Mammary epithelial cell (primary cell): ENCODE measurements at regions not wholly inside any gene's neighbourhood (a gene's known extent, or its start where the extent isn't known, plus 50 kb on each side); places are given as distances from the start of the nearest gene placed in this dataset.

Experiments used
- EZH2 ChIP-seq: IDR thresholded peaks from 2 replicates; pipeline ENCODE4 v1.6.1; 2012; ENCODE audit warnings: low read length, inconsistent platforms, borderline replicate concordance
- TF ChIP-seq, protein P1 (sequence below), 2 donors: IDR thresholded peaks in 1 of 2; conservative IDR thresholded peaks in 1 of 2; 2 replicates each; pipeline ENCODE4 v1.5.1; 2011 to 2012; ENCODE audit warnings: inconsistent platforms in 2 of 2, low read length in 2 of 2, mild to moderate bottlenecking in 2 of 2, control low read depth in 1 of 2, low read depth in 1 of 2; ENCODE audit not compliant: insufficient read depth in 1 of 2; ENCODE audit errors: extremely low read depth in 1 of 2

- TF ChIP-seq, protein P1, sequence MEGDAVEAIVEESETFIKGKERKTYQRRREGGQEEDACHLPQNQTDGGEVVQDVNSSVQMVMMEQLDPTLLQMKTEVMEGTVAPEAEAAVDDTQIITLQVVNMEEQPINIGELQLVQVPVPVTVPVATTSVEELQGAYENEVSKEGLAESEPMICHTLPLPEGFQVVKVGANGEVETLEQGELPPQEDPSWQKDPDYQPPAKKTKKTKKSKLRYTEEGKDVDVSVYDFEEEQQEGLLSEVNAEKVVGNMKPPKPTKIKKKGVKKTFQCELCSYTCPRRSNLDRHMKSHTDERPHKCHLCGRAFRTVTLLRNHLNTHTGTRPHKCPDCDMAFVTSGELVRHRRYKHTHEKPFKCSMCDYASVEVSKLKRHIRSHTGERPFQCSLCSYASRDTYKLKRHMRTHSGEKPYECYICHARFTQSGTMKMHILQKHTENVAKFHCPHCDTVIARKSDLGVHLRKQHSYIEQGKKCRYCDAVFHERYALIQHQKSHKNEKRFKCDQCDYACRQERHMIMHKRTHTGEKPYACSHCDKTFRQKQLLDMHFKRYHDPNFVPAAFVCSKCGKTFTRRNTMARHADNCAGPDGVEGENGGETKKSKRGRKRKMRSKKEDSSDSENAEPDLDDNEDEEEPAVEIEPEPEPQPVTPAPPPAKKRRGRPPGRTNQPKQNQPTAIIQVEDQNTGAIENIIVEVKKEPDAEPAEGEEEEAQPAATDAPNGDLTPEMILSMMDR (conservative IDR thresholded peaks at IDR 0.05 in 1 of 2, IDR thresholded peaks at IDR 0.05 in 1 of 2; ENCODE audit: extremely low read depth in 1 of 2, insufficient read depth in 1 of 2, low read depth in 1 of 2, low read length in 2 of 2): no peak
- no peak for TF ChIP-seq EZH2
Observed at GRCh38 chr2:196266351-196266750, 95.0 kb upstream of the STK17B start.
